Neural progenitor cell (in vitro differentiated cells): ENCODE measurements at regions not wholly inside any gene's neighbourhood (a gene's known extent, or its start where the extent isn't known, plus 50 kb on each side); places are given as distances from the start of the nearest gene placed in this dataset.

Source experiments
- EZH2 ChIP-seq: fragments of 200-600 bp; sonication (generic); IDR thresholded peaks from 2 replicates; pipeline ENCODE4 v1.6.1; 2017; ENCODE audit warnings: antibody characterized with exemption, mild to moderate bottlenecking, moderate library complexity
- TF ChIP-seq, protein P1 (sequence below): fragments of 200-600 bp; sonication (generic); IDR thresholded peaks from 2 replicates; pipeline ENCODE4 v1.5.1; 2017; ENCODE audit warnings: antibody characterized with exemption, mild to moderate bottlenecking

DNA sequence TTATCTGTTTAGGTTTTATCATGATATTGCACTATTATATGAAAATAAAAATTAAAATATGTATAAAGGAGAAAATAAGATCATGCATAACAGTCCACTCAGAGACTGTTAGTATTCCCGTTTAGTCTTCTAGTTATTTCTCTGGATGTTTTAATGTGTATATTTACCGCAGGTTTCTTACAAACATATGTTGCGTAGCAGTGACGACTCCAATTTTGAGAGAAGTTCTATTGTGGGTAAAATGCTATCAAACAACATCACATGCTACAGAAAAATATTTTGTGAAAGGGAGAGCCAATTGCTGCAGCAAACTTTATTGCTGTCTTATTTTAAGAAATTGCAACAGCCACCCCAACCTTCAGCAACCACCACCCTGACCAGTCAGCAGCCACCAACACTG is 72.4 kb upstream of the NXT1 start:
- TF ChIP-seq, protein P1, sequence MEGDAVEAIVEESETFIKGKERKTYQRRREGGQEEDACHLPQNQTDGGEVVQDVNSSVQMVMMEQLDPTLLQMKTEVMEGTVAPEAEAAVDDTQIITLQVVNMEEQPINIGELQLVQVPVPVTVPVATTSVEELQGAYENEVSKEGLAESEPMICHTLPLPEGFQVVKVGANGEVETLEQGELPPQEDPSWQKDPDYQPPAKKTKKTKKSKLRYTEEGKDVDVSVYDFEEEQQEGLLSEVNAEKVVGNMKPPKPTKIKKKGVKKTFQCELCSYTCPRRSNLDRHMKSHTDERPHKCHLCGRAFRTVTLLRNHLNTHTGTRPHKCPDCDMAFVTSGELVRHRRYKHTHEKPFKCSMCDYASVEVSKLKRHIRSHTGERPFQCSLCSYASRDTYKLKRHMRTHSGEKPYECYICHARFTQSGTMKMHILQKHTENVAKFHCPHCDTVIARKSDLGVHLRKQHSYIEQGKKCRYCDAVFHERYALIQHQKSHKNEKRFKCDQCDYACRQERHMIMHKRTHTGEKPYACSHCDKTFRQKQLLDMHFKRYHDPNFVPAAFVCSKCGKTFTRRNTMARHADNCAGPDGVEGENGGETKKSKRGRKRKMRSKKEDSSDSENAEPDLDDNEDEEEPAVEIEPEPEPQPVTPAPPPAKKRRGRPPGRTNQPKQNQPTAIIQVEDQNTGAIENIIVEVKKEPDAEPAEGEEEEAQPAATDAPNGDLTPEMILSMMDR = no peak
- TF ChIP-seq EZH2 = no peak
